ENCODE measurements at regions not wholly inside any gene's neighbourhood (a gene's known extent, or its start where the extent isn't known, plus 50 kb on each side); places are given as distances from the start of the nearest gene placed in this dataset.

DNA sequence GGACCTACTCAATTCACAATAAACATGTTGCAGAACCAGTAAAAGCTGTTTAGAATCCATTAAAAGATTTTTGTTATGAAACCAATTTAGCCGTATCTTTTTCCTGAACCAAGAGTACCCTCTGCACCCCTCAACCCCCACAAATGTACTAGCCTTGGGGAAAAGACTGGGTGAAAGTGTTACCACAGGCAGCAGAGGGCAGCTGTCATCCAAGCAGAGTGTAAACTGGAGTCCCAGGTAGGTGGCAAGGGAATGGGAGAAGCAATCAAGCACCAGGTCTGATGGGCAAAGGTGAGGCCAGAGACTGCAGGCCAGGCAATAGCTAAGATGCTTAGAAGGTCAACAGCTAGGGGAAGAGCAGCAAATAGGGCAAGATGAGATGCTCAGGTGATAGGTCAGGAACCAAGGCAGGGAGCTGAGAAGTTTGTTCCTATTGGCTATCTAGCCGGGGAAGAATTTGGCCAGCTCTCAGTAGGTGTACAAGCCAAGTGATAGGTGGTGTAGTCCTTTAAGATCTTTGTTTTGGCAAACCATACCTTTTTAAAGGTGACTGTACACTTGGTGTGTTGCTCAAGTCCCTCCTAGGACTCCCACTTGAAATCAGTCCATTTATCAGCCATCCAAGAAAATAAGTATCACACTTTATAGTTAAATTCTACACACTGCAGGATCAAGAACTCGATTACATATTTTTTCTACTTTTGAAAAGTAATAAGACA, 77.8 kb upstream of the CCDC112 start:
- TF ChIP-seq, protein P1, sequence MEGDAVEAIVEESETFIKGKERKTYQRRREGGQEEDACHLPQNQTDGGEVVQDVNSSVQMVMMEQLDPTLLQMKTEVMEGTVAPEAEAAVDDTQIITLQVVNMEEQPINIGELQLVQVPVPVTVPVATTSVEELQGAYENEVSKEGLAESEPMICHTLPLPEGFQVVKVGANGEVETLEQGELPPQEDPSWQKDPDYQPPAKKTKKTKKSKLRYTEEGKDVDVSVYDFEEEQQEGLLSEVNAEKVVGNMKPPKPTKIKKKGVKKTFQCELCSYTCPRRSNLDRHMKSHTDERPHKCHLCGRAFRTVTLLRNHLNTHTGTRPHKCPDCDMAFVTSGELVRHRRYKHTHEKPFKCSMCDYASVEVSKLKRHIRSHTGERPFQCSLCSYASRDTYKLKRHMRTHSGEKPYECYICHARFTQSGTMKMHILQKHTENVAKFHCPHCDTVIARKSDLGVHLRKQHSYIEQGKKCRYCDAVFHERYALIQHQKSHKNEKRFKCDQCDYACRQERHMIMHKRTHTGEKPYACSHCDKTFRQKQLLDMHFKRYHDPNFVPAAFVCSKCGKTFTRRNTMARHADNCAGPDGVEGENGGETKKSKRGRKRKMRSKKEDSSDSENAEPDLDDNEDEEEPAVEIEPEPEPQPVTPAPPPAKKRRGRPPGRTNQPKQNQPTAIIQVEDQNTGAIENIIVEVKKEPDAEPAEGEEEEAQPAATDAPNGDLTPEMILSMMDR (IDR thresholded peaks at IDR 0.05): peak in 1 of 2 donors; percentile 25
- H3K4me1 ChIP-seq: peaks cover 0 to 10% of the 10 kb centered on the region in 2 donors
- H3K9me3 ChIP-seq: no peaks in the 10 kb centered on the region
- no peaks in the 10 kb centered on the region for H3K36me3 ChIP-seq
- DNase-seq (ENCODE audit: low spot score): no peak
- H3K27ac ChIP-seq: no peak overlapping the region
- H3K27me3 ChIP-seq: no peaks in the 10 kb centered on the region
- H3K4me3 ChIP-seq: no peak overlapping the region

DNA sequence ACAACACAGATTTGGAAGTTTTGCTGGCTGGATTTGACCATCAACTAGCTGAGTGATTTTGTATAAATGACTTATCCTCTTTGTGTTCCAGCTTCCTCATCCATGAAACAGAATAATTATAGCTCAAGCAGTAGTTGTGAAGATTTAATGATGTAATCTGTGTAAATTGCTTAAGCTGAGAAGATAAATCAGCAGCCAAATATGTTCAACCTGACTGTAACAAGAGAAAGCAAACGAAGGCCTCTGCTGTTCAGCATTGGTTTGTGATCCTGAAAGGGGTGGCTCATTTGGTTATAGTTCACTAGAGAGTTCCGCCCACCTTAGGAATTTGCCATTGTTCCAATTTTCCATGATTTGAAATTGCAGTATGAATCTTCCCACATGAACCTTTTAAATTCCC, 75.7 kb upstream of the CCDC112 start:
- DNase-seq (ENCODE audit: low spot score): no peak
- Histone ChIP-seq H3K9me3 (no peaks in the 10 kb centered on the region), H3K36me3 (no peaks in the 10 kb centered on the region), H3K4me1 (peaks cover 0 to 1% of the 10 kb centered on the region in 2 donors), H3K27ac (peak overlapping the region in 1 of 2 donors; percentile 16), H3K27me3 (no peaks in the 10 kb centered on the region), H3K4me3 (no peak overlapping the region)
- TF ChIP-seq, protein P1 (IDR thresholded peaks at IDR 0.05): no peak

DNA sequence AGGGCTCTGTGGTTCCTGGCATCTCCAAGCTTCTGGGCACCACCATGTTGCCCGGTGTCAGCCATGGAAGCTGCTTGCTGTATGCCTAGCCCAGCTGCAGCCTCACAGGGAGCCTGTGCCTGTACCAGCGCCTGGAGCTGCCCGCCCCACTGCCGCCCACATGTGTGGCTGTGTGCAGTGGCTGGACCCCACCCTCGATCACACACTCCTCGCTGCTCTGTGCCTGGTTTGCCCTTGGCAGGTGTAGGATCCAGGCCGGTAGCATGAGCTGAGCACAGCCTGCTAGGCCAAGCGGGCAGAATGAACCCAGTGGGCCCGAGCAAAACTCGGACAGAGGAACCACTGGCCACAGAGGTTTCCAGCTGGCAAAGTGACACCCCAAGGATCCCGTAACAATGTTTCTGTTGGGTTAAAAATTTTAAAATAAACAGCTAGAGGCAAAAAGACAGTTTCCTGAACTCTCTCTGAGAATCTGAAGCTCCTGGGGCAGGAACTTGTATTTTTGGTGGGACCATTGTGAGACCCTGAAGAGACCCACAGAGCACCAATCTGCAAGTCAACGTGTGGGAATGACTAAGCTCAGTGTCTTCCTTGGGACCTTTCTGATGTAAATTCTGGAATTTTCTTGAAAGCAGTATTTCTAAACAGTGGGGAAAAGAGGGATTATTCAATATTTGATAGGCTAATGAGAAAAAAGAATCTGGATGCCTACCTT, 73.1 kb upstream of the CCDC112 start:
- H3K27me3 ChIP-seq: no peaks in the 10 kb centered on the region
- H3K9me3 ChIP-seq: no peaks in the 10 kb centered on the region
- H3K4me3 ChIP-seq: no peak overlapping the region
- no peaks in the 10 kb centered on the region for H3K36me3 ChIP-seq
- no peak for DNase-seq (ENCODE audit: low spot score)
- H3K27ac ChIP-seq: no peak overlapping the region
- TF ChIP-seq, protein P1 (IDR thresholded peaks at IDR 0.05): no peak
- H3K4me1 ChIP-seq: peaks cover 0 to 12% of the 10 kb centered on the region in 2 donors

DNA sequence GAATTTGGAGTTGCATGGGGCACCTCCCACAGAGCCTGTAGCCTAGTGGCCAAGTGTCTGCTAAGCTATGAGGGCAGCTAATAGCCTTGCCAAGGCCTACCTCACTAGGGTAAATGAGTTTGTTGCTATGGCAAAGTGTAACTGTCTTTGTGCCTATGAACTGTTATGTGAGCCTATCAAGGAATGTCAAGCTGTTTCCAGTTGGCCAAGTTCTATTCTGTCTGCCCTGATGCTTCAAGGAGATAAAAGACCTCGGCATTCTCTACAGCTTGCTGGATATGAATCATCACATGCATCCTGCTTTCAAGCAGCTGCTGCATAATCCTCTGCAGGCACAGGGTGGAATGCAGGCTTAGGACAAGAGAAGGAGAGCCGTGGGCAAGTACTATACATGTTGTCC, 69.8 kb upstream of the CCDC112 start:
- H3K36me3 ChIP-seq: no peaks in the 10 kb centered on the region
- TF ChIP-seq, protein P1 (IDR thresholded peaks at IDR 0.05): no peak
- DNase-seq (ENCODE audit: low spot score): no peak

DNA sequence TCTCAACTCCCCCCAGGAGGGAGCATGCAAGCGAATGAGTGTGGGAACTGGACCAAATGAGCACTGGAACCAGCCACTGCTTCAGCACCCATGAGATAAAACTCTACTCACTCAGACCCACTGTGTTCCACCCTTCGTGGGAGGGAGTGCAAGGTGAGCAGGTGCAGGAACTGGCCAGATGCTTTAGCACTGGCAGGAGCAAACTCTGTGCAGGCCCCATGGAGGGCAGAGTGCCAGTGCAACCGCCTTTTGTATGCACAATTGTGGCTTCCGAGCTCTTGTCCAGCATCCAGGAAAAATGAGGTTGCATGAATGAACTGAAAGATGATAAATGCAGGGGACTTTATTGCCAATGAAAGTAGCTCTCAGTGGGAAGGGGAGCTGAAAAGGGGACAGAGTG, 67.4 kb upstream of the CCDC112 start:
- Histone ChIP-seq H3K36me3 (no peaks in the 10 kb centered on the region), H3K4me3 (no peak overlapping the region), H3K9me3 (no peaks in the 10 kb centered on the region), H3K27ac (no peak overlapping the region), H3K4me1 (peaks cover 0 to 12% of the 10 kb centered on the region in 2 donors), H3K27me3 (no peaks in the 10 kb centered on the region)
- no peak for DNase-seq (ENCODE audit: low spot score)
- TF ChIP-seq, protein P1 (IDR thresholded peaks at IDR 0.05): no peak

More for the DNA sequence above, 69.8 kb upstream of the CCDC112 start:
- Histone ChIP-seq H3K4me3 (no peak overlapping the region), H3K9me3 (no peaks in the 10 kb centered on the region), H3K4me1 (peaks cover 0 to 12% of the 10 kb centered on the region in 2 donors), H3K27ac (peak overlapping the region in 1 of 2 donors; percentile 42), H3K27me3 (no peaks in the 10 kb centered on the region)
